ENCODE measurements at regions not wholly inside any gene's neighbourhood (a gene's known extent, or its start where the extent isn't known, plus 50 kb on each side); places are given as distances from the start of the nearest gene placed in this dataset.

GRCh38 chr6:53992522-53992921 is 118.7 kb upstream of the MLIP start:
- no peak overlapping the region for H3K4me2 ChIP-seq
- no peak overlapping the region for H2AFZ ChIP-seq (ENCODE audit: low read depth)
- H3F3A ChIP-seq (replicated peaks; ENCODE audit: insufficient read depth): no peaks in the 10 kb centered on the region
- TF ChIP-seq RXRA (IDR thresholded peaks at IDR 0.05; ENCODE audit: borderline replicate concordance, low read depth) (no peak), MXI1 (IDR thresholded peaks at IDR 0.05; ENCODE audit: low read depth, low read length) (no peak), FOXJ3 (CRISPR knock-in tag; IDR thresholded peaks at IDR 0.05) (no peak), JUND (IDR thresholded peaks at IDR 0.05) (no peak), TCF12 (IDR thresholded peaks at IDR 0.05) (no peak), GABPA (IDR thresholded peaks at IDR 0.05; ENCODE audit: low read depth) (no peak), CHD2 (IDR thresholded peaks at IDR 0.05; ENCODE audit: low read length, partially characterized antibody) (no peak), MAX (IDR thresholded peaks at IDR 0.05; ENCODE audit: low read depth) (no peak), POLR2AphosphoS5 (IDR thresholded peaks at IDR 0.05; ENCODE audit: low read depth, low read length) (no peak), USF2 (IDR thresholded peaks at IDR 0.05; ENCODE audit: borderline replicate concordance, low read depth, low read length) (no peak), CTCF (IDR thresholded peaks at IDR 0.05) (no peak), NRF1 (IDR thresholded peaks at IDR 0.05; ENCODE audit: low read depth, low read length) (no peak)
- no peak overlapping the region for H3K4me3 ChIP-seq (ENCODE audit: low read depth in 2 of 2, low read length in 1 of 2)
- H4K20me1 ChIP-seq (ENCODE audit: insufficient read depth): no peaks in the 10 kb centered on the region
- no peak for DNase-seq
- H3K9me2 ChIP-seq: no peaks in the 10 kb centered on the region
- 6% methylated on average over 3 of the region's 3 CpGs for WGBS (ENCODE audit: low lambda C conversion rate)
- no peaks in the 10 kb centered on the region for H3K79me2 ChIP-seq (ENCODE audit: insufficient read depth)
- H3K9ac ChIP-seq: no peak overlapping the region
- H3K9me3 ChIP-seq: no peaks in the 10 kb centered on the region
- no peaks in the 10 kb centered on the region for H3K4me1 ChIP-seq (ENCODE audit: control insufficient read depth in 1 of 2, insufficient read depth in 2 of 2, low read depth in 1 of 2, low read length in 1 of 2)
- ChIA-PET CTCF (no interaction called here), POLR2A (no interaction called here)
- H3K36me3 ChIP-seq (replicated peaks in 1 of 2; ENCODE audit: control insufficient read depth in 1 of 2, insufficient read depth in 2 of 2, low read length in 1 of 2): no peaks in the 10 kb centered on the region
- no peaks in the 10 kb centered on the region for H3K27me3 ChIP-seq (ENCODE audit: insufficient read depth)
- H3K27ac ChIP-seq (ENCODE audit: low read depth in 2 of 2, low read length in 1 of 2): no peak overlapping the region

- CTCF ChIA-PET: no interaction called here
- H4K20me1 ChIP-seq (ENCODE audit: insufficient read depth): no peaks in the 10 kb centered on the region
These were observed 117.0 kb upstream of the MLIP start for GRCh38 chr6:53994201-53994600.

More at GRCh38 chr6:53994201-53994600, 117.0 kb upstream of the MLIP start:
- Histone ChIP-seq H3K79me2 (ENCODE audit: insufficient read depth) (no peaks in the 10 kb centered on the region), H3K4me3 (ENCODE audit: low read depth in 2 of 2, low read length in 1 of 2) (no peak overlapping the region), H3K9ac (no peak overlapping the region), H3K4me2 (no peak overlapping the region), H3K4me1 (ENCODE audit: control insufficient read depth in 1 of 2, insufficient read depth in 2 of 2, low read depth in 1 of 2, low read length in 1 of 2) (no peaks in the 10 kb centered on the region), H3K27me3 (ENCODE audit: insufficient read depth) (no peaks in the 10 kb centered on the region), H3K36me3 (replicated peaks in 1 of 2; ENCODE audit: control insufficient read depth in 1 of 2, insufficient read depth in 2 of 2, low read length in 1 of 2) (no peaks in the 10 kb centered on the region), H3K9me2 (no peaks in the 10 kb centered on the region), H2AFZ (ENCODE audit: low read depth) (no peak overlapping the region), H3K9me3 (no peaks in the 10 kb centered on the region), H3F3A (replicated peaks; ENCODE audit: insufficient read depth) (no peaks in the 10 kb centered on the region), H3K27ac (ENCODE audit: low read depth in 2 of 2, low read length in 1 of 2) (no peak overlapping the region)
- WGBS (ENCODE audit: low lambda C conversion rate): 9% methylated on average over 1 of the region's 1 CpG
- DNase-seq: no peak
- TF ChIP-seq JUND (IDR thresholded peaks at IDR 0.05) (no peak), FOXM1 (IDR thresholded peaks at IDR 0.05; ENCODE audit: low read depth) (no peak), ELF1 (IDR thresholded peaks at IDR 0.05) (no peak), SMC3 (IDR thresholded peaks at IDR 0.05; ENCODE audit: low read depth, low read length) (no peak), YY1 (IDR thresholded peaks at IDR 0.05; ENCODE audit: low read depth) (no peak), EZH2phosphoT487 (IDR thresholded peaks at IDR 0.05; ENCODE audit: borderline replicate concordance, low read depth) (no peak)
- POLR2A ChIA-PET: no interaction called here
